GM23338 (cell line): ENCODE measurements at regions not wholly inside any gene's neighbourhood (a gene's known extent, or its start where the extent isn't known, plus 50 kb on each side); places are given as distances from the start of the nearest gene placed in this dataset.
A peak's percentile ranks its signal among the peaks of the same experiment; 100 is the strongest.

Source experiments
- ATAC-seq: fragments of 200-7000 bp; cut with Tn5 transposase; 3 replicates; pipeline ENCODE4 v1.9.1; 2020
- DNase-seq: peaks from one replicate; pipeline ENCODE4 v3.0.0-alpha.2; 2015; ENCODE audit warnings: low spot score
- H2AFZ ChIP-seq: fragments of 200-600 bp; sonication (generic); 2 replicates; pipeline ENCODE4 v1.8.0; 2016; ENCODE audit warnings: antibody characterized with exemption, mild to moderate bottlenecking, moderate library complexity
- H3F3A ChIP-seq: fragments of 200-600 bp; sonication (generic); replicated peaks from 2 replicates; pipeline ENCODE4 v1.8.0; 2017; ENCODE audit warnings: antibody characterized with exemption, mixed run types, low read depth
- H3K27ac ChIP-seq: fragments of 200-600 bp; sonication (generic); 2 replicates; pipeline ENCODE4 v1.6.1; 2016; ENCODE audit warnings: low read depth
- H3K27me3 ChIP-seq: fragments of 200-600 bp; sonication (generic); 2 replicates; pipeline ENCODE4 v1.8.0; 2016; ENCODE audit warnings: mild to moderate bottlenecking, mixed run types, moderate library complexity; ENCODE audit not compliant: insufficient read depth
- H3K36me3 ChIP-seq: fragments of 200-600 bp; sonication (generic); 2 replicates; pipeline ENCODE4 v1.8.0; 2016; ENCODE audit warnings: mild to moderate bottlenecking; ENCODE audit not compliant: insufficient read depth
- H3K4me1 ChIP-seq: fragments of 200-600 bp; sonication (generic); 2 replicates; pipeline ENCODE4 v1.8.0; 2016; ENCODE audit warnings: mild to moderate bottlenecking, moderate library complexity; ENCODE audit not compliant: insufficient read depth
- H3K4me2 ChIP-seq: fragments of 200-600 bp; sonication (generic); 2 replicates; pipeline ENCODE4 v1.7.1; 2017; ENCODE audit warnings: mixed run types
- H3K4me3 ChIP-seq: fragments of 200-600 bp; sonication (generic); 2 replicates; pipeline ENCODE4 v1.6.1; 2016; ENCODE audit warnings: mixed run types
- H3K79me2 ChIP-seq: fragments of 200-600 bp; sonication (generic); replicated peaks from 2 replicates; pipeline ENCODE4 v1.8.0; 2017; ENCODE audit warnings: mild to moderate bottlenecking; ENCODE audit not compliant: insufficient read depth
- H3K9me2 ChIP-seq: fragments of 200-600 bp; sonication (generic); 2 replicates; pipeline ENCODE4 v1.8.0; 2017; ENCODE audit not compliant: insufficient read depth
- H4K20me1 ChIP-seq: fragments of 200-600 bp; sonication (generic); replicated peaks from 2 replicates; pipeline ENCODE4 v1.8.0; 2017; ENCODE audit warnings: mild to moderate bottlenecking; ENCODE audit not compliant: insufficient read depth
- H3K27ac Mint-ChIP-seq: 2 replicates; pipeline ENCODE4 v1.8.0; 2020; ENCODE audit warnings: inconsistent platforms, mild to moderate bottlenecking, moderate library complexity, mixed read lengths
- H3K27me3 Mint-ChIP-seq: 3 replicates; pipeline ENCODE4 v1.8.0; 2022; ENCODE audit warnings: low read depth, mild to moderate bottlenecking, moderate library complexity, mixed read lengths, inconsistent platforms; ENCODE audit not compliant: insufficient read depth, poor library complexity
- H3K36me3 Mint-ChIP-seq: 3 replicates; pipeline ENCODE4 v1.8.0; 2021; ENCODE audit warnings: low read depth, mild to moderate bottlenecking, inconsistent platforms, moderate library complexity, mixed read lengths
- H3K4me1 Mint-ChIP-seq: 3 replicates; pipeline ENCODE4 v1.8.0; 2020; ENCODE audit warnings: mild to moderate bottlenecking, inconsistent platforms, mixed read lengths
- H3K4me3 Mint-ChIP-seq: 3 replicates; pipeline ENCODE4 v1.8.0; 2021; ENCODE audit warnings: moderate library complexity, mild to moderate bottlenecking, inconsistent platforms, mixed read lengths
- H3K9me3 Mint-ChIP-seq: 3 replicates; pipeline ENCODE4 v1.8.0; 2020; ENCODE audit warnings: moderate library complexity, mild to moderate bottlenecking, inconsistent platforms, mixed read lengths
- CREB1 ChIP-seq: fragments of 250-450 bp; sonication (Bioruptor Pico); IDR thresholded peaks from 2 replicates; pipeline ENCODE4 v1.5.0; 2020; ENCODE audit warnings: low read depth, mild to moderate bottlenecking, moderate library complexity
- CTCF ChIP-seq, 2 experiments: fragments of 200-600 bp in 1 of 2; sonication (generic) in 1 of 2; conservative IDR thresholded peaks; 2 replicates each; pipeline versions ENCODE4 v1.5.1 to v1.6.1; 2016 to 2017; ENCODE audit warnings: antibody characterized with exemption in 2 of 2, low read depth in 2 of 2, mild to moderate bottlenecking in 2 of 2, moderate library complexity in 1 of 2
- ETS1 ChIP-seq: IDR thresholded peaks from 2 replicates; pipeline ENCODE4 v1.6.1; 2016; ENCODE audit warnings: antibody characterized with exemption
- EZH2 ChIP-seq: fragments of 200-600 bp; sonication (generic); IDR thresholded peaks from one replicate; pipeline ENCODE4 v1.8.0; 2017; ENCODE audit warnings: antibody characterized with exemption, mild to moderate bottlenecking, low read depth; ENCODE audit not compliant: unreplicated experiment
- NANOG ChIP-seq: IDR thresholded peaks from 2 replicates; pipeline ENCODE4 v1.6.1; 2016; ENCODE audit warnings: antibody characterized with exemption, borderline replicate concordance
- POLR2AphosphoS5 ChIP-seq: IDR thresholded peaks from 2 replicates; pipeline ENCODE4 v1.6.1; 2016; ENCODE audit warnings: antibody characterized with exemption, low read depth
- STAT1 ChIP-seq: IDR thresholded peaks from one replicate; pipeline ENCODE4 v1.6.1; 2016; ENCODE audit warnings: antibody characterized with exemption; ENCODE audit not compliant: unreplicated experiment
- ZNF331 ChIP-seq: fragments of 250-450 bp; sonication (Bioruptor Pico); IDR thresholded peaks from 2 replicates; pipeline ENCODE4 v1.5.0; 2020; ENCODE audit warnings: low read depth, mild to moderate bottlenecking, moderate library complexity
- ZNF462 ChIP-seq: fragments of 250-450 bp; sonication (Bioruptor Pico); IDR thresholded peaks from 2 replicates; pipeline ENCODE4 v1.5.0; 2020; ENCODE audit warnings: mild to moderate bottlenecking, moderate library complexity

- H3K4me1 Mint-ChIP-seq = peaks cover 14% of the 10 kb centered on the region; the same call in 2 of the 3 replicates
- Histone ChIP-seq H3F3A (no peaks in the 10 kb centered on the region), H3K4me2 (no peak overlapping the region)
Observed at GRCh38 chr1:82567348-82567747, 766.6 kb downstream of the ADGRL2 start.

GRCh38 chr1:82565546-82565945, 764.8 kb downstream of the ADGRL2 start:
- Histone ChIP-seq H2AFZ (0 out of 2 replicates have a peak overlapping the region, but pooled peaks have one; percentile 0), H3K27me3 (no peaks in the 10 kb centered on the region), H3K4me2 (no peak overlapping the region), H3F3A (no peaks in the 10 kb centered on the region), H3K79me2 (no peaks in the 10 kb centered on the region), H3K9me2 (no peaks in the 10 kb centered on the region), H4K20me1 (no peaks in the 10 kb centered on the region), H3K4me3 (no peak overlapping the region), H3K36me3 (no peaks in the 10 kb centered on the region), H3K4me1 (peaks cover 10% of the 10 kb centered on the region), H3K27ac (no peak overlapping the region)
- Mint-ChIP-seq H3K9me3 (no peaks in the 10 kb centered on the region), H3K27ac (no peak overlapping the region), H3K4me3 (no peak overlapping the region), H3K27me3 (no peaks in the 10 kb centered on the region), H3K4me1 (peaks cover 22% of the 10 kb centered on the region; the same call in 2 of the 3 replicates), H3K36me3 (no peaks in the 10 kb centered on the region)
- no peak for ATAC-seq
- DNase-seq = no peak
- no peak for TF ChIP-seq CREB1 (CRISPR knock-in tag)
- no peak for TF ChIP-seq ETS1
- TF ChIP-seq NANOG = no peak
- TF ChIP-seq POLR2AphosphoS5 = no peak
- TF ChIP-seq EZH2 = no peak
- no peak for TF ChIP-seq CTCF (conservative IDR thresholded peaks at IDR 0.05; ENCODE audit: low read depth in 2 of 2)
- TF ChIP-seq ZNF331 (CRISPR knock-in tag) = no peak
- no peak for TF ChIP-seq STAT1
- no peak for TF ChIP-seq ZNF462 (CRISPR knock-in tag)

More at GRCh38 chr1:82567348-82567747, 766.6 kb downstream of the ADGRL2 start:
- DNase-seq (no peak), ATAC-seq (no peak)
- Mint-ChIP-seq H3K36me3 (no peaks in the 10 kb centered on the region), H3K9me3 (no peaks in the 10 kb centered on the region), H3K4me3 (no peak overlapping the region), H3K27ac (no peak overlapping the region), H3K27me3 (peaks cover under 1% of the 10 kb centered on the region)
- no peaks in the 10 kb centered on the region for H4K20me1 ChIP-seq
- no peak overlapping the region for H3K27ac ChIP-seq
- H2AFZ ChIP-seq = no peak overlapping the region
- H3K36me3 ChIP-seq = no peaks in the 10 kb centered on the region
- no peaks in the 10 kb centered on the region for H3K27me3 ChIP-seq
- H3K4me1 ChIP-seq = peaks cover 9% of the 10 kb centered on the region
- TF ChIP-seq NANOG (no peak), ETS1 (no peak)
- H3K79me2 ChIP-seq = no peaks in the 10 kb centered on the region
- H3K4me3 ChIP-seq = no peak overlapping the region
- no peaks in the 10 kb centered on the region for H3K9me2 ChIP-seq
